ENCODE measurements at regions not wholly inside any gene's neighbourhood (a gene's known extent, or its start where the extent isn't known, plus 50 kb on each side); places are given as distances from the start of the nearest gene placed in this dataset.

DNA sequence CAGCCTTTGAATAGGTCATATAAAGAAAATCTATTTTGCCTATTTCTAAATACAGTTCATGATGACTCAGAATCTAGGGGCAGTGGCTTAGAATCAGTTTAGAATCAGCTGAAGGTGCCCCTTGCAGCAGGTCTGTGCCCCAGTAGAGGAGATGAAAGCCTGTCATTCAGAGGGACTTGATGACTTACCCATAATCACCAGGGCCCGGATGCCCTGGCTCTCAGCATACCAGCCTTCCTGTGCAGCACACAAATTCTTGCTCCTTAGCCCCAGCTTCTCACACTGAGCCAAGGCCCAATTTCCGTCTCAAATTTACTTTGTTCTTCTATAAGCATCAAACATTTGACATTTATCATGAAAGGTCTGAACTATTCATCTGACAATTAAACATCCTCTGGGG lies 83.2 kb upstream of the EOMES start:
- TF ChIP-seq, protein P1, sequence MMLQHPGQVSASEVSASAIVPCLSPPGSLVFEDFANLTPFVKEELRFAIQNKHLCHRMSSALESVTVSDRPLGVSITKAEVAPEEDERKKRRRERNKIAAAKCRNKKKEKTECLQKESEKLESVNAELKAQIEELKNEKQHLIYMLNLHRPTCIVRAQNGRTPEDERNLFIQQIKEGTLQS (IDR thresholded peaks at IDR 0.05), result no peak
- TF ChIP-seq FOXA1 (IDR thresholded peaks at IDR 0.05) (no peak), RAD21 (IDR thresholded peaks at IDR 0.05) (no peak)
- TF ChIP-seq, protein P2, sequence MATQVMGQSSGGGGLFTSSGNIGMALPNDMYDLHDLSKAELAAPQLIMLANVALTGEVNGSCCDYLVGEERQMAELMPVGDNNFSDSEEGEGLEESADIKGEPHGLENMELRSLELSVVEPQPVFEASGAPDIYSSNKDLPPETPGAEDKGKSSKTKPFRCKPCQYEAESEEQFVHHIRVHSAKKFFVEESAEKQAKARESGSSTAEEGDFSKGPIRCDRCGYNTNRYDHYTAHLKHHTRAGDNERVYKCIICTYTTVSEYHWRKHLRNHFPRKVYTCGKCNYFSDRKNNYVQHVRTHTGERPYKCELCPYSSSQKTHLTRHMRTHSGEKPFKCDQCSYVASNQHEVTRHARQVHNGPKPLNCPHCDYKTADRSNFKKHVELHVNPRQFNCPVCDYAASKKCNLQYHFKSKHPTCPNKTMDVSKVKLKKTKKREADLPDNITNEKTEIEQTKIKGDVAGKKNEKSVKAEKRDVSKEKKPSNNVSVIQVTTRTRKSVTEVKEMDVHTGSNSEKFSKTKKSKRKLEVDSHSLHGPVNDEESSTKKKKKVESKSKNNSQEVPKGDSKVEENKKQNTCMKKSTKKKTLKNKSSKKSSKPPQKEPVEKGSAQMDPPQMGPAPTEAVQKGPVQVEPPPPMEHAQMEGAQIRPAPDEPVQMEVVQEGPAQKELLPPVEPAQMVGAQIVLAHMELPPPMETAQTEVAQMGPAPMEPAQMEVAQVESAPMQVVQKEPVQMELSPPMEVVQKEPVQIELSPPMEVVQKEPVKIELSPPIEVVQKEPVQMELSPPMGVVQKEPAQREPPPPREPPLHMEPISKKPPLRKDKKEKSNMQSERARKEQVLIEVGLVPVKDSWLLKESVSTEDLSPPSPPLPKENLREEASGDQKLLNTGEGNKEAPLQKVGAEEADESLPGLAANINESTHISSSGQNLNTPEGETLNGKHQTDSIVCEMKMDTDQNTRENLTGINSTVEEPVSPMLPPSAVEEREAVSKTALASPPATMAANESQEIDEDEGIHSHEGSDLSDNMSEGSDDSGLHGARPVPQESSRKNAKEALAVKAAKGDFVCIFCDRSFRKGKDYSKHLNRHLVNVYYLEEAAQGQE (IDR thresholded peaks at IDR 0.05), result no peak
